NCI-H2196 (cell line): ENCODE measurements at regions not wholly inside any gene's neighbourhood (a gene's known extent, or its start where the extent isn't known, plus 50 kb on each side); places are given as distances from the start of the nearest gene placed in this dataset.
"Not testable (repeated sequence)": the region's sequence is repeated elsewhere in the genome, so short reads cannot be mapped to it uniquely, and the experiment has no call there.

Experiments used
- DNase-seq: peaks from one replicate; lab custom pipeline; 2025; ENCODE audit not compliant: unreplicated experiment; lab: John Stamatoyannopoulos, UW

- no peak for DNase-seq
Measured at GRCh38 chr18:9048808-9049494, 53.5 kb upstream of the NDUFV2 start.

- DNase-seq, result no peak
Measured at GRCh38 chr18:9049495-9049809, 53.0 kb upstream of the NDUFV2 start.

GRCh38 chr18:9050628-9051284, 51.7 kb upstream of the NDUFV2 start:
- DNase-seq, result not testable (repeated sequence)
